Umbilical cord (tissue), 1 donor: ENCODE measurements at regions not wholly inside any gene's neighbourhood (a gene's known extent, or its start where the extent isn't known, plus 50 kb on each side); places are given as distances from the start of the nearest gene placed in this dataset.
A peak's percentile ranks its signal among the peaks of the same experiment; 100 is the strongest.
"Not testable (repeated sequence)": the region's sequence is repeated elsewhere in the genome, so short reads cannot be mapped to it uniquely, and the experiment has no call there.

Experiments
- DNase-seq: peaks from one replicate; pipeline ENCODE4 v3.0.0-alpha.2; 2015; ENCODE audit warnings: low spot score

- peak; percentile 59 for DNase-seq
Observed at GRCh38 chr12:123062681-123063486, 82.4 kb downstream of the ARL6IP4 start.

- no peak for DNase-seq
Observed at GRCh38 chr12:123061441-123062205, 81.1 kb downstream of the ARL6IP4 start.

- no peak for DNase-seq
Observed at GRCh38 chr12:123059500-123059899, 79.0 kb downstream of the ARL6IP4 start.

GRCh38 chr12:123058980-123059379 is 78.5 kb downstream of the ARL6IP4 start:
- DNase-seq, result no peak

- no peak for DNase-seq
Observed at GRCh38 chr12:123058481-123058880, 78.0 kb downstream of the ARL6IP4 start.

GRCh38 chr12:123057513-123058265 is 77.2 kb downstream of the ARL6IP4 start:
- DNase-seq, result no peak

GRCh38 chr12:123056709-123057108 is 76.2 kb downstream of the ARL6IP4 start:
- DNase-seq, result no peak

GRCh38 chr12:123056053-123056452 is 75.6 kb downstream of the ARL6IP4 start:
- no peak for DNase-seq

GRCh38 chr12:123055281-123055766 is 74.8 kb downstream of the ARL6IP4 start:
- peak; percentile 42 for DNase-seq

- DNase-seq, result no peak
Observed at GRCh38 chr12:123054371-123054770, 73.9 kb downstream of the ARL6IP4 start.

- DNase-seq, result peak; percentile 81
Observed at GRCh38 chr12:123051556-123051955, 71.1 kb downstream of the ARL6IP4 start.

GRCh38 chr12:123050913-123051312 is 70.4 kb downstream of the ARL6IP4 start:
- DNase-seq, result no peak

GRCh38 chr12:123050331-123050831 is 69.9 kb downstream of the ARL6IP4 start:
- peak; percentile 79 for DNase-seq

GRCh38 chr12:123049398-123050240 is 69.1 kb downstream of the ARL6IP4 start:
- DNase-seq, result no peak

GRCh38 chr12:123047892-123048291 is 67.4 kb downstream of the ARL6IP4 start:
- not testable (repeated sequence) for DNase-seq

- no peak for DNase-seq
Observed at GRCh38 chr12:123047289-123047688, 66.8 kb downstream of the ARL6IP4 start.

GRCh38 chr12:123046431-123046830 is 66.0 kb downstream of the ARL6IP4 start:
- DNase-seq, result no peak

GRCh38 chr12:123045678-123046077 is 65.2 kb downstream of the ARL6IP4 start:
- no peak for DNase-seq

GRCh38 chr12:123044351-123044750 is 63.9 kb downstream of the ARL6IP4 start:
- DNase-seq, result no peak

- DNase-seq, result peak; percentile 89
Observed at GRCh38 chr12:123043536-123044001, 63.1 kb downstream of the ARL6IP4 start.

- DNase-seq, result no peak
Observed at GRCh38 chr12:123042833-123043232, 62.4 kb downstream of the ARL6IP4 start.
